ENCODE measurements at regions not wholly inside any gene's neighbourhood (a gene's known extent, or its start where the extent isn't known, plus 50 kb on each side); places are given as distances from the start of the nearest gene placed in this dataset.

DNA sequence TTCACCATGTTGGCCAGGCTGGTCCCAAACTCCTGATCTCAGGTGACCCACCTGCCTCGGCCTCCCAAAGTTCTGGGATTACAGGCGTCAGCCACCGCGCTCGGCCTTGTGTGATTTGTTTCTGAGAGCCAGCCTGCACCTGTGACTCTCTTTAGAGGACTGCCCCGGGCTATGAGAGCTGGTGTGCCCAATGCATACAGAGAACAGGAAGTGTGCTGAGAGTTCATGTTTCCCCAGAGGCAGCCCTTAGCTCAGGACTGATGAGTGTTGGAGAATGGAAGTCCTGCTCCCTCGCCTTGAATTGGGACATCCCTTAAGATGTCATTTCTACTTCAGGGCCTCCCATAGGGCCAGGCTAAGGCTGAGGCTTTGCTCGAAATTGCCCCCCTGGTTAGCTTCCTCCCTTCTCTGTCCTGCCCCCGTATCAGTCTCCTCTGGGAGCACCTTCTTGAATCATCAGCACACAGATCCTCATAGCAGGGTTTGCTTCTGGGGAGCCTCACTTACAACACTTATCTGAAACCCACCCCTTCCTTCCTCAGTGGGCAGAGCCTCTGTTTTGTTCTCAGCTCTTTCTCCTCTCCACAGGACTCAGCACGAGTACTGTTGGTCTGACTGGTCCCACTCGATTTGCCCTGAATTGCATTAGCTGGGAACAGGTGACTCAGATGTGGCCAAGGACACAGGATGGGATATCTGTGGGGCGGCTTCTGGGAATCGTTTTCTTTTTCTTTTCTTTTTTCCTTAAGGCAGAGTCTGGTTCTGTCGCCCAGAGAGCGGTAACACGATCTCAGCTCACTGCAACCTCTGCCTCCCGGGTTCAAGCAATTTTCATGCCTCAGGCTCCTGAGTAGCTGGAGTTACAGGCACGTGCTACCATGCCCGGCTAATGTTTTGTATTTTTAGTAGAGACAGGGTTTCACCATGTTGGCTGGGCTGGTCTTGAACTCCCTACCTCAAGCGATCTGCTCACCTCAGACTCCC, 80.1 kb downstream of the UBIAD1 start:
- no peak for DNase-seq
- CTCF ChIA-PET, result interaction anchor here (0.5 to 0.9 kb wide), 2 partner anchors 9 to 70 kb away, joined by 3 read pairs; no protein-coding TSS in a partner anchor
- intact Hi-C loops (cut with micrococcal nuclease; ENCODE audit: unreplicated experiment), result no loop called here
- Mint-ChIP-seq H3K4me3 (ENCODE audit: low read depth, unreplicated experiment) (no peak overlapping the region), H3K4me1 (ENCODE audit: low read depth, unreplicated experiment) (no peaks in the 10 kb centered on the region), H3K9me3 (ENCODE audit: low read depth, unreplicated experiment) (peaks cover 2% of the 10 kb centered on the region), H3K36me3 (ENCODE audit: insufficient read depth, unreplicated experiment) (no peaks in the 10 kb centered on the region), H3K27me3 (ENCODE audit: unreplicated experiment) (peaks cover 42% of the 10 kb centered on the region), H3K27ac (ENCODE audit: unreplicated experiment) (no peak overlapping the region)
- BruUV-seq (replicated peaks), result no TSS peak
- TF ChIP-seq, protein P1, sequence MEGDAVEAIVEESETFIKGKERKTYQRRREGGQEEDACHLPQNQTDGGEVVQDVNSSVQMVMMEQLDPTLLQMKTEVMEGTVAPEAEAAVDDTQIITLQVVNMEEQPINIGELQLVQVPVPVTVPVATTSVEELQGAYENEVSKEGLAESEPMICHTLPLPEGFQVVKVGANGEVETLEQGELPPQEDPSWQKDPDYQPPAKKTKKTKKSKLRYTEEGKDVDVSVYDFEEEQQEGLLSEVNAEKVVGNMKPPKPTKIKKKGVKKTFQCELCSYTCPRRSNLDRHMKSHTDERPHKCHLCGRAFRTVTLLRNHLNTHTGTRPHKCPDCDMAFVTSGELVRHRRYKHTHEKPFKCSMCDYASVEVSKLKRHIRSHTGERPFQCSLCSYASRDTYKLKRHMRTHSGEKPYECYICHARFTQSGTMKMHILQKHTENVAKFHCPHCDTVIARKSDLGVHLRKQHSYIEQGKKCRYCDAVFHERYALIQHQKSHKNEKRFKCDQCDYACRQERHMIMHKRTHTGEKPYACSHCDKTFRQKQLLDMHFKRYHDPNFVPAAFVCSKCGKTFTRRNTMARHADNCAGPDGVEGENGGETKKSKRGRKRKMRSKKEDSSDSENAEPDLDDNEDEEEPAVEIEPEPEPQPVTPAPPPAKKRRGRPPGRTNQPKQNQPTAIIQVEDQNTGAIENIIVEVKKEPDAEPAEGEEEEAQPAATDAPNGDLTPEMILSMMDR (IDR thresholded peaks at IDR 0.05; ENCODE audit: unreplicated experiment), result no peak

DNA sequence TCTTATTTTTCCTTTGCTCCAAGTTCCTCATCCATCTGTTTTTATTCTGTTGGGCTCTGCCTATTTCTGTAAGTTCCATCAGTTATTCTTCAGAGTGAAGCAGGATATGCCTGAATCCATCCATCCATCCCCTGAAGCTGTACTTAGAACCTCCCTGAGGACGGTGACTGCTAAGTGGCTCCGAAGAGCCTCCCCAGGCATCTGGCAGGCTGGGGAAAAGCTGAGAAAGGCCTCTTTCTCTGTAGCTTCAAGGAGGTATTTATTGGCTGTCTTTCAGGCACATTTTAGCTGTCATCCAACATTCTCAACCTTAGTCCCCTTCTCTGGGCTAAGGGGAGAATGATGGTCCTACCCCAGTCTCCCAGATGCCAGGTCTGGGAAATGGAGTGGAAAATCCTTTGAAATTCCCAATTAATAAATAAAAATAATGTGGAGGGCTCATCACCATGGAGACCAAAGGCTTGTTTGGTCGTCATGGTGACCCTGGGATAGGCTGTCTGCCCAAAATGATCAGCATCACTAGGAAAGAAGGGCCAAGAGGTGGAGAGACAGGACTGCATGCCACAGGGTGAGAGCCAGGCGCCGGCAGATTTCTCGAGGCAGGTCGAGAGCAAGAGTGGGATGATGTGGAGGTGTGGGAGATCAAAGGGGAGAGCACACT, 82.0 kb downstream of the UBIAD1 start:
- CTCF ChIA-PET, result no interaction called here

DNA sequence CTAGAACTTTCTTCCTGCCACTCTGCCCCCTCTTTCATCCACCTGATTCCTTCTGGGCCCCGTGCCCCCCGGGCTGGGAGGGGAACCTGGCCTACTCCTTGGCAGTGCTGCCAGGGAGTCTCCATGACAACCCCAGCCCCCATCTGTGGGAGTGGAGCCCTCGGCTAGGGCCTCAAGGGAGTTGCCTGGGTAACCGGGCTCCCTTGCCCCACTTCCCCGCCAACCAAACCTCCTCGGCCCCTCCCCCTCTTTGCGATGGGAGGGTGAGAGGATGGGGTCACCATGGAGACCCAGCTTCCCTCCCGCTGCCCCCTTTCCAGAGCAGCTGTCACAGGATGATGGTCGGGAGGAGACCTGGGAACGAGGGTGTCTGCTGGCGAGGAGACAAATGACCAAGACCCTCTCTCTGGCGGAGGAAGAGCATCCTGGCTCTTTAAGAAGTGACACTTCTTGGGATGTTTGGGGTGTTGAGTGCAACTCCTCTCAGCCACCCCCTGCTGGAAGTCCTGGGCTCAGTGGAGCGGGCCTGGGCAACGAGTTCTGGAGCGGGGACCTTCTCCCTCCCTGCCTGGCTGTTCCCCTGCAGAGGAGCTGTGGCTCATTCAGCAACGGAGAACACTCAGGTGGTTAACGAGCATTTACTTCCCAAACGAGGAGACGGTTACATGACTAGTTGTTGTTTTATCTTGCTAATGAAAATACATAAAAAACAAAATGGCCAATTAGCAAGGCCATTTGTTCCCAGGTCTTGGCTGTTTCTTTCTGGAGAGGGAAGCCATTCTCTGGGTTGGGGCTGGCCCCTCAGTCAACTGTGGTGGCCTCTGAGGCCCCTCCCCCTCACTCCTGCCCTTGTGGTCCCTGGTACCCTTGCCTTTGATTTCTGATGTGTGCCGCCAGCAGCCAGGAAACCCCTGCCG, 82.8 kb downstream of the UBIAD1 start:
- H3K4me3 Mint-ChIP-seq (ENCODE audit: low read depth, unreplicated experiment), result no peak overlapping the region
- TF ChIP-seq, protein P1 (IDR thresholded peaks at IDR 0.05; ENCODE audit: unreplicated experiment), result no peak

More for the DNA sequence above, 82.0 kb downstream of the UBIAD1 start:
- TF ChIP-seq, protein P1 (IDR thresholded peaks at IDR 0.05; ENCODE audit: unreplicated experiment), result no peak
- Mint-ChIP-seq H3K9me3 (ENCODE audit: low read depth, unreplicated experiment) (no peaks in the 10 kb centered on the region), H3K4me1 (ENCODE audit: low read depth, unreplicated experiment) (no peaks in the 10 kb centered on the region), H3K4me3 (ENCODE audit: low read depth, unreplicated experiment) (no peak overlapping the region), H3K27ac (ENCODE audit: unreplicated experiment) (no peak overlapping the region), H3K27me3 (ENCODE audit: unreplicated experiment) (peaks cover 61% of the 10 kb centered on the region), H3K36me3 (ENCODE audit: insufficient read depth, unreplicated experiment) (no peaks in the 10 kb centered on the region)
- intact Hi-C loops (cut with micrococcal nuclease; ENCODE audit: unreplicated experiment), result no loop called here
- DNase-seq, result no peak
- BruUV-seq (replicated peaks), result no TSS peak

DNA sequence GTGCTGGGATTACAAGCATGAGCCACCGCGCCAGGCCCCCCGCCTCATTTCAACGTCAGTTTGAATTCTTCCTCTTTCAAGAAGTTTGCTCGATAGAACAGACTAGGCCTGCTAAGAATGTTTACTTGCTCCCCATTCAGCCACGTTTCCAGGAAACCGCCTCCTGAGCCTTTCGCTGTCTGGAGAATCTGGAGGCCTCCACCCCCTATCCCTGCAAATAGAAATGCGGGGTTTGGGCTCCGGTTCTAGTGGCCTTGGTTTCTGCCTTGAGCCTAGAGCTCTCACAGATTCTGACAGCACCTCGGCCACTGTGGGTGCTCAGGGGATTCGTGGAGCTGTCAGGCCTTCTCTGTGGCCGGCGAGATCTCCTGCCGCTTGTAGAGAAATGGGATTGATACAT, 84.3 kb downstream of the UBIAD1 start:
- H3K27me3 Mint-ChIP-seq (ENCODE audit: unreplicated experiment), result peaks cover 72% of the 10 kb centered on the region
- no peak overlapping the region for H3K27ac Mint-ChIP-seq (ENCODE audit: unreplicated experiment)
- CTCF ChIA-PET, result no interaction called here
- intact Hi-C loops (cut with micrococcal nuclease; ENCODE audit: unreplicated experiment), result no loop called here
- H3K36me3 Mint-ChIP-seq (ENCODE audit: insufficient read depth, unreplicated experiment), result no peaks in the 10 kb centered on the region
- no TSS peak for BruUV-seq (replicated peaks)
- no peak for DNase-seq
- H3K4me1 Mint-ChIP-seq (ENCODE audit: low read depth, unreplicated experiment), result peaks cover 2% of the 10 kb centered on the region
- H3K9me3 Mint-ChIP-seq (ENCODE audit: low read depth, unreplicated experiment), result no peaks in the 10 kb centered on the region
- H3K4me3 Mint-ChIP-seq (ENCODE audit: low read depth, unreplicated experiment), result no peak overlapping the region
- TF ChIP-seq, protein P1 (IDR thresholded peaks at IDR 0.05; ENCODE audit: unreplicated experiment), result no peak

More for the DNA sequence above, 82.8 kb downstream of the UBIAD1 start:
- CTCF ChIA-PET, result no interaction called here
- Mint-ChIP-seq H3K9me3 (ENCODE audit: low read depth, unreplicated experiment) (no peaks in the 10 kb centered on the region), H3K27me3 (ENCODE audit: unreplicated experiment) (peaks cover 68% of the 10 kb centered on the region), H3K36me3 (ENCODE audit: insufficient read depth, unreplicated experiment) (no peaks in the 10 kb centered on the region), H3K27ac (ENCODE audit: unreplicated experiment) (no peak overlapping the region), H3K4me1 (ENCODE audit: low read depth, unreplicated experiment) (no peaks in the 10 kb centered on the region)
- intact Hi-C loops (cut with micrococcal nuclease; ENCODE audit: unreplicated experiment), result no loop called here
- DNase-seq, result no peak
- no TSS peak for BruUV-seq (replicated peaks)
